ENCODE measurements at regions not wholly inside any gene's neighbourhood (a gene's known extent, or its start where the extent isn't known, plus 50 kb on each side); places are given as distances from the start of the nearest gene placed in this dataset.

- DNase-seq: peak; percentile 74
These were observed 156.1 kb upstream of the DAB2 start for GRCh38 chr5:39580702-39581453.

GRCh38 chr5:39579750-39580149, 155.0 kb upstream of the DAB2 start:
- DNase-seq: no peak

GRCh38 chr5:39578887-39579497, 154.2 kb upstream of the DAB2 start:
- peak; percentile 33 for DNase-seq

GRCh38 chr5:39577529-39577928, 152.7 kb upstream of the DAB2 start:
- DNase-seq: no peak

GRCh38 chr5:39570403-39571027, 145.7 kb upstream of the DAB2 start:
- DNase-seq: peak; percentile 63

GRCh38 chr5:39569857-39570256, 145.1 kb upstream of the DAB2 start:
- DNase-seq: no peak

- DNase-seq: no peak
These were observed 142.1 kb upstream of the DAB2 start for GRCh38 chr5:39566891-39567290.

GRCh38 chr5:39566029-39566428, 141.2 kb upstream of the DAB2 start:
- DNase-seq: no peak

GRCh38 chr5:39561421-39561820, 136.6 kb upstream of the DAB2 start:
- DNase-seq: no peak

- DNase-seq: no peak
These were observed 135.9 kb upstream of the DAB2 start for GRCh38 chr5:39560726-39561125.

GRCh38 chr5:39559923-39560322, 135.1 kb upstream of the DAB2 start:
- no peak for DNase-seq

GRCh38 chr5:39558541-39558940, 133.8 kb upstream of the DAB2 start:
- DNase-seq: no peak

GRCh38 chr5:39555788-39556187, 131.0 kb upstream of the DAB2 start:
- DNase-seq: peak; percentile 66

GRCh38 chr5:39547553-39548154, 122.9 kb upstream of the DAB2 start:
- peak; percentile 78 for DNase-seq

GRCh38 chr5:39544941-39545340, 120.2 kb upstream of the DAB2 start:
- DNase-seq: no peak

- peak; percentile 54 for DNase-seq
These were observed 118.6 kb upstream of the DAB2 start for GRCh38 chr5:39543335-39543734.

GRCh38 chr5:39542511-39543285, 117.9 kb upstream of the DAB2 start:
- DNase-seq: peak; percentile 22

- peak; percentile 66 for DNase-seq
These were observed 117.1 kb upstream of the DAB2 start for GRCh38 chr5:39541920-39542319.

GRCh38 chr5:39539470-39539869, 114.7 kb upstream of the DAB2 start:
- DNase-seq: no peak

GRCh38 chr5:39534690-39535089, 109.9 kb upstream of the DAB2 start:
- no peak for DNase-seq

- no peak for DNase-seq
These were observed 109.0 kb upstream of the DAB2 start for GRCh38 chr5:39533749-39534148.

- no peak for DNase-seq
These were observed 107.7 kb upstream of the DAB2 start for GRCh38 chr5:39532511-39532910.

GRCh38 chr5:39531306-39531705, 106.5 kb upstream of the DAB2 start:
- no peak for DNase-seq
